ENCODE measurements at regions not wholly inside any gene's neighbourhood (a gene's known extent, or its start where the extent isn't known, plus 50 kb on each side); places are given as distances from the start of the nearest gene placed in this dataset.
A peak's percentile ranks its signal among the peaks of the same experiment; 100 is the strongest.
"Not testable (repeated sequence)": the region's sequence is repeated elsewhere in the genome, so short reads cannot be mapped to it uniquely, and the experiment has no call there.

- no peak for DNase-seq
- H3K27me3 Mint-ChIP-seq (ENCODE audit: insufficient read depth) = no peaks in the 10 kb centered on the region
- no peaks in the 10 kb centered on the region for H3K36me3 Mint-ChIP-seq (ENCODE audit: low read depth)
- H3K9me3 Mint-ChIP-seq = peaks cover 10% of the 10 kb centered on the region; the same call in 1 of the 2 replicates
- H3K27ac Mint-ChIP-seq = no peak overlapping the region
- TF ChIP-seq, protein P1, sequence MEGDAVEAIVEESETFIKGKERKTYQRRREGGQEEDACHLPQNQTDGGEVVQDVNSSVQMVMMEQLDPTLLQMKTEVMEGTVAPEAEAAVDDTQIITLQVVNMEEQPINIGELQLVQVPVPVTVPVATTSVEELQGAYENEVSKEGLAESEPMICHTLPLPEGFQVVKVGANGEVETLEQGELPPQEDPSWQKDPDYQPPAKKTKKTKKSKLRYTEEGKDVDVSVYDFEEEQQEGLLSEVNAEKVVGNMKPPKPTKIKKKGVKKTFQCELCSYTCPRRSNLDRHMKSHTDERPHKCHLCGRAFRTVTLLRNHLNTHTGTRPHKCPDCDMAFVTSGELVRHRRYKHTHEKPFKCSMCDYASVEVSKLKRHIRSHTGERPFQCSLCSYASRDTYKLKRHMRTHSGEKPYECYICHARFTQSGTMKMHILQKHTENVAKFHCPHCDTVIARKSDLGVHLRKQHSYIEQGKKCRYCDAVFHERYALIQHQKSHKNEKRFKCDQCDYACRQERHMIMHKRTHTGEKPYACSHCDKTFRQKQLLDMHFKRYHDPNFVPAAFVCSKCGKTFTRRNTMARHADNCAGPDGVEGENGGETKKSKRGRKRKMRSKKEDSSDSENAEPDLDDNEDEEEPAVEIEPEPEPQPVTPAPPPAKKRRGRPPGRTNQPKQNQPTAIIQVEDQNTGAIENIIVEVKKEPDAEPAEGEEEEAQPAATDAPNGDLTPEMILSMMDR (IDR thresholded peaks at IDR 0.05) = no peak
- no peaks in the 10 kb centered on the region for H3K4me1 Mint-ChIP-seq (ENCODE audit: low read depth)
- no peak overlapping the region for H3K4me3 Mint-ChIP-seq
These were observed 482.9 kb upstream of the EYS start for GRCh38 chr6:66189915-66190314.

GRCh38 chr6:66186756-66187155 lies 479.7 kb upstream of the EYS start:
- Mint-ChIP-seq H3K4me1 (ENCODE audit: low read depth) (no peaks in the 10 kb centered on the region), H3K27ac (no peak overlapping the region), H3K4me3 (no peak overlapping the region), H3K27me3 (ENCODE audit: insufficient read depth) (no peaks in the 10 kb centered on the region), H3K9me3 (peaks cover 11% of the 10 kb centered on the region), H3K36me3 (ENCODE audit: low read depth) (no peaks in the 10 kb centered on the region)
- TF ChIP-seq, protein P1 (IDR thresholded peaks at IDR 0.05) = no peak
- DNase-seq = no peak

DNA sequence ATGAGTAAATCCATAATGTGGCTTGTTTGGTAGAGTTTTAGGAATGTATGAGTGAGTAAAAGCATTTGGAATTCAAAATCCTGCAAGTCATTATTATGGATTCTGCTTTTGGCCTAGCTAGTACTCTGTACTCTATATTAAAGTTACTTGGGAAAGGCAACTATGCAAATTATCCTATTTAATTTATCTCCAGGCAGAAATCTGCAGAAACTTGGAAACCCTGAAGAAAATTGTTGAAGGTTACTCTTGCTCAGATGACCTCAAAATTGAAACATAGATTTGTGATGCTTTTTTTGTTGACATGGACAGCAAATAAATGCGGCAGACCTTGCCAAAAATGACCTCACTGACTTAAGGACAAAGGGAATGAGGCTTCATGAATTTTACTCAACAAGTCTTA lies 477.1 kb upstream of the EYS start:
- peak; percentile 34 for DNase-seq
- TF ChIP-seq, protein P1 (IDR thresholded peaks at IDR 0.05) = no peak
- no peak overlapping the region for H3K4me3 Mint-ChIP-seq
- no peak overlapping the region; the same call in 1 of the 2 replicates for H3K27ac Mint-ChIP-seq
- H3K9me3 Mint-ChIP-seq = peaks cover 16% of the 10 kb centered on the region
- H3K4me1 Mint-ChIP-seq (ENCODE audit: low read depth) = no peaks in the 10 kb centered on the region
- no peaks in the 10 kb centered on the region for H3K36me3 Mint-ChIP-seq (ENCODE audit: low read depth)
- no peaks in the 10 kb centered on the region for H3K27me3 Mint-ChIP-seq (ENCODE audit: insufficient read depth)

- H3K4me3 Mint-ChIP-seq = no peak overlapping the region
- TF ChIP-seq, protein P1 (IDR thresholded peaks at IDR 0.05) = no peak
- no peak overlapping the region for H3K27ac Mint-ChIP-seq
- H3K9me3 Mint-ChIP-seq = peaks cover 17% of the 10 kb centered on the region
- H3K36me3 Mint-ChIP-seq (ENCODE audit: low read depth) = no peaks in the 10 kb centered on the region
- DNase-seq = no peak
- H3K27me3 Mint-ChIP-seq (ENCODE audit: insufficient read depth) = no peaks in the 10 kb centered on the region
- no peaks in the 10 kb centered on the region for H3K4me1 Mint-ChIP-seq (ENCODE audit: low read depth)
These were observed 472.3 kb upstream of the EYS start for GRCh38 chr6:66179361-66179760.

DNA sequence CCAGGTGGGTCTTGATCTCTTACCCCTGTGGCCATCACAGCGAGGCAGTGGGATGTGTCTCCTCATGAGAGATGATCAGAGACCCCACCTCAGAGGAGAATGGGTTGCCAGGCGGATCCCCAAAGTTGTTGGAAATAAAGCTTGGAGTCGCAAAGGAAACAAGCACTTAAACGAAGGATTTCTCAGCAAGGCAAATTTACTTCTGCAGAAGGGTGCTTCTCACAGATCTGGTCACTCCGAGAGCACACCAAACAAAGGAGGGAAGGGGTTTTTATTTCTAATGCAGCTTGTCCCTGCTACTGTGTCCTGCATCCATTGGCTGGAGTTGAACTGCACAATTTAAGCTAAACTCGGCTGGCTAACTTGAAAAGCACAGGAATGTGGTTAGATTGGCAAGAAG lies 466.6 kb upstream of the EYS start:
- Mint-ChIP-seq H3K9me3 (peaks cover 47% of the 10 kb centered on the region), H3K36me3 (ENCODE audit: low read depth) (peaks cover 7% of the 10 kb centered on the region; the same call in 1 of the 2 replicates), H3K4me3 (no peak overlapping the region), H3K27me3 (ENCODE audit: insufficient read depth) (no peaks in the 10 kb centered on the region), H3K4me1 (ENCODE audit: low read depth) (no peaks in the 10 kb centered on the region), H3K27ac (no peak overlapping the region)
- no peak for DNase-seq
- TF ChIP-seq, protein P1 (IDR thresholded peaks at IDR 0.05) = no peak

- peaks cover 67% of the 10 kb centered on the region for H3K9me3 Mint-ChIP-seq
- H3K4me3 Mint-ChIP-seq; H3K27me3 Mint-ChIP-seq (ENCODE audit: insufficient read depth); DNase-seq; H3K27ac Mint-ChIP-seq; H3K4me1 Mint-ChIP-seq (ENCODE audit: low read depth); H3K36me3 Mint-ChIP-seq (ENCODE audit: low read depth): not testable (repeated sequence)
These were observed 459.7 kb upstream of the EYS start for GRCh38 chr6:66166713-66167112.
